HEK293T (cell line): ENCODE measurements at regions not wholly inside any gene's neighbourhood (a gene's known extent, or its start where the extent isn't known, plus 50 kb on each side); places are given as distances from the start of the nearest gene placed in this dataset.

Source experiments
- CTCF ChIA-PET: fragments of 350-600 bp; formaldehyde crosslinking; extraction: SDS; loops from one replicate; lab custom pipeline; 2021; ENCODE audit warnings: antibody characterized with exemption, inconsistent platforms; lab: Yijun Ruan, JAX
- POLR2A ChIA-PET: fragments of 350-600 bp; formaldehyde crosslinking; extraction: SDS; loops from one replicate; lab custom pipeline; 2020; ENCODE audit warnings: antibody characterized with exemption, inconsistent platforms; lab: Yijun Ruan, JAX
- DNase-seq: peaks from one replicate; pipeline ENCODE4 v3.0.0; 2012; ENCODE audit warnings: mixed read lengths; ENCODE audit errors: extremely low spot score
- ARNT ChIP-seq: fragments of 450-650 bp; IDR thresholded peaks from 2 replicates; pipeline ENCODE4 v1.6.1; 2017; ENCODE audit warnings: mild to moderate bottlenecking
- BHLHE40 ChIP-seq: fragments of 450-650 bp; IDR thresholded peaks from 2 replicates; pipeline ENCODE4 v1.6.1; 2016; ENCODE audit warnings: mild to moderate bottlenecking, moderate library complexity, borderline replicate concordance
- CTBP1 ChIP-seq: fragments of 450-650 bp; IDR thresholded peaks from 2 replicates; pipeline ENCODE4 v1.6.1; 2016; ENCODE audit warnings: borderline replicate concordance
- ELF4 ChIP-seq: fragments of 450-650 bp; IDR thresholded peaks from 2 replicates; pipeline ENCODE4 v1.6.1; 2017; ENCODE audit warnings: antibody characterized with exemption
- FOXA1 ChIP-seq: fragments of 450-650 bp; IDR thresholded peaks from 2 replicates; pipeline ENCODE4 v1.6.1; 2016; ENCODE audit warnings: mild to moderate bottlenecking
- FOXK2 ChIP-seq: fragments of 450-650 bp; IDR thresholded peaks from 2 replicates; pipeline ENCODE4 v1.6.1; 2016; ENCODE audit warnings: mild to moderate bottlenecking
- FOXM1 ChIP-seq: fragments of 450-650 bp; IDR thresholded peaks from 2 replicates; pipeline ENCODE4 v1.6.1; 2017; ENCODE audit warnings: mild to moderate bottlenecking, borderline replicate concordance
- HDGF ChIP-seq: fragments of 450-650 bp; IDR thresholded peaks from 2 replicates; pipeline ENCODE4 v1.6.1; 2017; ENCODE audit warnings: antibody characterized with exemption, borderline replicate concordance
- L3MBTL2 ChIP-seq: fragments of 450-650 bp; conservative IDR thresholded peaks from 2 replicates; pipeline ENCODE4 v1.6.1; 2016; ENCODE audit warnings: mild to moderate bottlenecking
- LEF1 ChIP-seq: fragments of 450-650 bp; IDR thresholded peaks from 2 replicates; pipeline ENCODE4 v1.6.1; 2017; ENCODE audit warnings: mild to moderate bottlenecking, borderline replicate concordance
- NFRKB ChIP-seq: fragments of 450-650 bp; IDR thresholded peaks from 2 replicates; pipeline ENCODE4 v1.6.1; 2016; ENCODE audit warnings: mild to moderate bottlenecking, moderate library complexity
- SP1 ChIP-seq: fragments of 450-650 bp; IDR thresholded peaks from 2 replicates; pipeline ENCODE4 v1.6.1; 2017
- SUZ12 ChIP-seq: fragments of 450-650 bp; IDR thresholded peaks from 2 replicates; pipeline ENCODE4 v1.6.1; 2016; ENCODE audit warnings: mild to moderate bottlenecking
- TARDBP ChIP-seq: fragments of 450-650 bp; IDR thresholded peaks from 2 replicates; pipeline ENCODE4 v1.6.1; 2016
- ZNF384 ChIP-seq: fragments of 450-650 bp; IDR thresholded peaks from 2 replicates; pipeline ENCODE4 v1.6.1; 2016
- TF ChIP-seq, protein P1 (sequence below): fragments of 450-650 bp; IDR thresholded peaks from 2 replicates; pipeline ENCODE4 v1.6.1; 2016

DNA sequence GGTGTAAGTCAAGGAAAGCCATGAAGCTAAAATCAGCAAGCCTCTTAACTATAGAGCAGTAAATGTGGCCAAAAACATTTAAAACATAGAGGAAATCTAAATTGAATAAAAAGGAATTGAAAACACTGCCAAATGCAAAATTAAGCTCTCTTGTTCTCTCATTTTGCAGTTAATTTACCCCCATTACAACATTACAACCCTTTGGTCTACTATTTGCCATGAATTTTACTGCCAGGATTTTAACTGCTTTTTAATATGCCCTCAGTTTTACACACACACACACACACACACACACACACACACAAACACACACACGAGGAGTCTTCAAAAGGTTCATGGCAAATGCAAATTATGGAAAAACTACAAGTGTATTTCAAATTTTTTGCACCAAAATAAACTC lies 91.4 kb upstream of the ACO1 start:
- CTCF ChIA-PET, result no interaction called here

DNA sequence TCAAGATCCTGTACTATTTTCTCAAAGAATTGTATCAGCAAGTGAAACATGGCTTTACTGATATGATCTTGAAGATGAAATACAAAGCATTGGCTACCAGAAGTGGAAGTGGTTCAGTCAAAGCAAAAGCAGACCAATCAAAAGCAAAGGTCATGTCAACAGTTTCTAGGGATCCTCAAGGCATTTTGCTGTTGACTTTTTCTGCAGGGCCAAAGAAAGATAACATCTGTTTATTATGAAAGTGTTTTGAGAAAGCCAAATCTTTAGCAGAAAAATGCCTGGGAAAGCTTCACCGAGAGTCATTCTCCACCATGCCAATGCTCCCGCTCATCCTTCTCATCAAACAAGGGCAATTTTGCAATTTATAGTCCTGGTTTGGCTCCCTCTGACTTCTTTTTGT lies 90.3 kb upstream of the ACO1 start:
- ChIA-PET POLR2A (no interaction called here), CTCF (no interaction called here)

More for the DNA sequence above, 91.4 kb upstream of the ACO1 start:
- no peak for DNase-seq
- TF ChIP-seq HDGF, result no peak
- TF ChIP-seq L3MBTL2, result no peak
- TF ChIP-seq LEF1, result no peak
- no peak for TF ChIP-seq CTBP1
- TF ChIP-seq BHLHE40, result no peak
- TF ChIP-seq TARDBP, result no peak
- no peak for TF ChIP-seq FOXA1
- no peak for TF ChIP-seq FOXM1
- no peak for TF ChIP-seq ARNT
- TF ChIP-seq SP1, result no peak
- TF ChIP-seq ELF4, result no peak
- no peak for TF ChIP-seq NFRKB
- TF ChIP-seq, protein P1, sequence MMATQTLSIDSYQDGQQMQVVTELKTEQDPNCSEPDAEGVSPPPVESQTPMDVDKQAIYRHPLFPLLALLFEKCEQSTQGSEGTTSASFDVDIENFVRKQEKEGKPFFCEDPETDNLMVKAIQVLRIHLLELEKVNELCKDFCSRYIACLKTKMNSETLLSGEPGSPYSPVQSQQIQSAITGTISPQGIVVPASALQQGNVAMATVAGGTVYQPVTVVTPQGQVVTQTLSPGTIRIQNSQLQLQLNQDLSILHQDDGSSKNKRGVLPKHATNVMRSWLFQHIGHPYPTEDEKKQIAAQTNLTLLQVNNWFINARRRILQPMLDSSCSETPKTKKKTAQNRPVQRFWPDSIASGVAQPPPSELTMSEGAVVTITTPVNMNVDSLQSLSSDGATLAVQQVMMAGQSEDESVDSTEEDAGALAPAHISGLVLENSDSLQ, result no peak
- TF ChIP-seq SUZ12, result no peak
- POLR2A ChIA-PET, result no interaction called here

DNA sequence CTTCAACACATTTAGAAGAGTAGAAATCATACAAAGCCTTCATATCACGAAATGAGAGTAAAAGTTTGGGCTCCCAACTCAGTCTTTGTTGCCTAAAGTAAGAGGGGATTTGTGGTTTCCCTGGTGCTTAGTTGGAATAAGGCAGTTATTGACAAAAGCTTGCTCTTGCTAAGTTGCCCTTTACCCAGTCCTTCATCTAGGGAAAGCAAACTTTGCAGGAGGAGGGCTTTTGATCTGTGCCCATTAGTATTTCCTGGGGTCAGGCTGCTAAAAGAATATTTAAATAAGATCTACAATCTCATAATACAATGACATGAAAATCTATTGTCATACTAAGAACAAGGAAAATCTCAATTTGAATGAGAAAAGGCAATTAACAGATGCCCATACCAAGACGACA lies 84.1 kb upstream of the ACO1 start:
- CTCF ChIA-PET, result no interaction called here
- no peak for TF ChIP-seq NFRKB
- TF ChIP-seq LEF1, result no peak
- TF ChIP-seq SUZ12, result no peak
- TF ChIP-seq SP1, result no peak
- no peak for TF ChIP-seq ZNF384
- no peak for TF ChIP-seq ARNT
- TF ChIP-seq L3MBTL2, result no peak
- no peak for TF ChIP-seq CTBP1
- TF ChIP-seq HDGF, result no peak
- TF ChIP-seq, protein P1, result no peak
- TF ChIP-seq FOXM1, result no peak
- TF ChIP-seq FOXK2, result no peak
- no peak for TF ChIP-seq ELF4
- no peak for TF ChIP-seq FOXA1
- no peak for TF ChIP-seq TARDBP
- no peak for TF ChIP-seq BHLHE40
- POLR2A ChIA-PET, result no interaction called here
- no peak for DNase-seq

More for the DNA sequence above, 90.3 kb upstream of the ACO1 start:
- no peak for TF ChIP-seq FOXA1
- no peak for TF ChIP-seq ARNT
- TF ChIP-seq BHLHE40, result no peak
- no peak for TF ChIP-seq LEF1
- no peak for TF ChIP-seq FOXK2
- no peak for TF ChIP-seq L3MBTL2
- no peak for TF ChIP-seq CTBP1
- no peak for TF ChIP-seq HDGF
- TF ChIP-seq NFRKB, result no peak
- TF ChIP-seq TARDBP, result no peak
- no peak for TF ChIP-seq ZNF384
- DNase-seq, result no peak

DNA sequence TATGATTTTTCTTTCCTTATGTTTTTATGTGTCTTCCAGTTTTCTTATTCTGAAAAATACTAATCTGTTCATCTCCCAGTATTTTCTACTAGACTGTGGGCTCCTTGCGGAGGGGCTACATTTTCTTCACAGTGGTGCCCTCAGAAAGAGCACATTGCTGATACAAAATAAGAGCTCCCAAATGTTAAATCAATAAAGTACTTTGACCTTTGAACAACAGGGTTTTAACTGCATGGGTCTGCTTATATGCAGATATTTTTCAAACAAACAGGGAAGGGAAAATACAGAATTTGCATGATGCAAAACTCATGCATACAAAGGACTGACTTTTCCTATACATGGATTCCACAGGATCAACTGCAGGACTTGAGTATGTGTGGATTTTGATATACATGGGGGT lies 79.9 kb upstream of the ACO1 start:
- TF ChIP-seq, protein P1, result no peak
- TF ChIP-seq TARDBP, result no peak
- no peak for TF ChIP-seq FOXK2
- no peak for TF ChIP-seq NFRKB
- TF ChIP-seq CTBP1, result no peak
- no peak for TF ChIP-seq ELF4
- TF ChIP-seq SUZ12, result no peak
- no peak for TF ChIP-seq BHLHE40
- TF ChIP-seq HDGF, result no peak
- no peak for TF ChIP-seq SP1
- TF ChIP-seq LEF1, result no peak
- no peak for TF ChIP-seq ARNT
- TF ChIP-seq L3MBTL2, result no peak
- TF ChIP-seq FOXM1, result no peak
- no peak for DNase-seq
- CTCF ChIA-PET, result no interaction called here
- POLR2A ChIA-PET, result no interaction called here

DNA sequence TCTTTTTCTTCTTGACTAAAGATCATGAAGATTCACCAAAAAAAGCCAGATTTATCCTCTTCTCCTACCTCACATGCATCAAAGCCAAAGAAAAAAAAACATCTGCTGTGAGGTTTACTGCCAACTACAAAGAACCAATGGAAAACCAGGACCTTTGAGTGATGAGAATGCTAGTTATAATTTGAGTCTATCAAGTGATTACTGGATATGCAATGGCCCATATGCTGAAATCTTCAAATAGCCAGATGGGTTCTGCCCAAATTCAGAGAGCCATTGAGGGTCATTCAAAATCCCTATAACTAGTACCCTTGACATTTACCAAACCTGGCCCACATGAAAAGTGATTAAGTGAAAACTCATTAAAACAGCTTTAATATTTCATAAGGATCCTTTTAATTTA lies 78.4 kb upstream of the ACO1 start:
- POLR2A ChIA-PET, result no interaction called here
- DNase-seq, result no peak
- CTCF ChIA-PET, result no interaction called here
- TF ChIP-seq ZNF384, result no peak
- TF ChIP-seq TARDBP, result no peak
- TF ChIP-seq FOXK2, result no peak
- no peak for TF ChIP-seq SUZ12
- no peak for TF ChIP-seq HDGF
- TF ChIP-seq FOXM1, result no peak
- TF ChIP-seq CTBP1, result no peak
- TF ChIP-seq L3MBTL2, result no peak
- TF ChIP-seq FOXA1, result no peak
- TF ChIP-seq ARNT, result no peak

DNA sequence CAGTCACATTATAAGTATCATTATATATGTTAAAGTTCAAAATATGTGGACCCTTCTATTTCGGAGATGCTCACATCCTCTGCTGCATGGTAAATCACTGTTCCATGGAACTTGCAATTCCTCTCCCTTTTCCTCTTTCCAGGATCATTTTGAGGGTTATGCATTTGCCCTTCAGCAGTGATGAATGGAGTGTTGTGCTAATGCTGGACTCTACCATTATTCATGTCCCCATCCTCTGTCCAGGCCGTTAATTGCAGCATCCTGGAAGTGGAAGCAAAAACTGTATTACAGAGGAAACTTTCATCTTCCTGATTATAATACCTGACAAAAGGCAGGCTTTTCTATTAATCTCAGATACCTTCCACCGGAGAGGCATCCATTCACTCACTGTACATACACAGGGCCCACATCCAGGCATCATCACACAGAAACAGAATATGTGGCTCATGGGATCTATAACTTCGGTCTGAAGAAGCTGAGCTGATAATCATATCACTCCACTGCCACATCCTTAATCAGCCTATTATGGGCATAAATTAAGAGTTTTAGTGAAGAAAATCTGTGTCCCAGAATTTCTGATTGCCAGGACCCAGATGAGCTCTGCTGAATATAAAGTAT lies 65.0 kb upstream of the ACO1 start:
- DNase-seq, result no peak
- ChIA-PET POLR2A (no interaction called here), CTCF (no interaction called here)
- TF ChIP-seq L3MBTL2 (no peak), ZNF384 (no peak), SP1 (no peak), FOXK2 (no peak), FOXA1 (no peak), HDGF (no peak), FOXM1 (no peak), ARNT (no peak), BHLHE40 (no peak), LEF1 (no peak), CTBP1 (no peak), TARDBP (no peak), SUZ12 (no peak)
- TF ChIP-seq, protein P1, result no peak
